Non-pigmented ciliary epithelial cell (primary cell): ENCODE measurements at regions not wholly inside any gene's neighbourhood (a gene's known extent, or its start where the extent isn't known, plus 50 kb on each side); places are given as distances from the start of the nearest gene placed in this dataset.
"Not testable (repeated sequence)": the region's sequence is repeated elsewhere in the genome, so short reads cannot be mapped to it uniquely, and the experiment has no call there.

Experiments
- DNase-seq: peaks from one replicate; pipeline ENCODE4 v3.0.0-alpha.2; 2010; ENCODE audit warnings: low read depth

DNA sequence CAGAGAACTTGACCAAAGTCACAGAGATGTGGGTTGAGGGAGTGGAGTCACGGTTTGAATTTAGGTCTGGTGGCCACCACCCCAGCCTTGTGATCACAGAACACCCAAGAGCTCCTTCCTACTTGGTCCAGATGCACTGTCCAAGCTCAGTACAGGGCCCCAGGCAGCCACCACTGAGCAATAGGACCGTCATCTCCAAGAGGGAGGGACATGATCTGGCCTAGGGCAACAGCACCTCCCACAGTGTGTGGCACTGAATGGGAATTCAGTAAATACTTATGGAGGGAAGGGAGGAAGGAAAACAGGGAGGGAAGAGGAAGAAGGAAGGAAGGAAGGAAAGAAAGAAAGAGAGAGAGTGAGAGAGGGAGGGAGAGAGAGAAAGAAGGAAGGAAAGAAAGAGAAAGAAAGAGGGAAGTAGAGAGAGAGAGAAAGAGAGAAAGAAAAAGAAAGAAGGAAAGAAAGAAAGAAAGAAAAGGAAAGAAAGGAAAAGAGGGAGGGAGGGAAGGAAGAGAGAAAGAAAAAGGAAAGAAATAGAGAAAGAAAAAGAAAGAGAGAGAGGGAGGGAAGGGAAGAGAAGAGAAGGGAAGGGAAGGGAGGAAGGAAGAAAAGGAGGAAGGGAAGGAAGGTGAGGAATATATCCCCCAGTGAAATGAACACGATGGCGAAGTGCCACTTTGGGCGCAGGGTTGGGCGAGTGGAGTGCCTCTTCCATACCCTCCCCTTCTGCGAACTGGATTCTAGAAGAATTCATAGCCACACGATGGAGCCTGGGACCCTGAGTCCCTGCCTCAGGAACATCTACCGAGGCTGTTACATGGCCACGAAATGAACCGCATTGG, 243.7 kb downstream of the TFAP2C start:
- no peak for DNase-seq

DNA sequence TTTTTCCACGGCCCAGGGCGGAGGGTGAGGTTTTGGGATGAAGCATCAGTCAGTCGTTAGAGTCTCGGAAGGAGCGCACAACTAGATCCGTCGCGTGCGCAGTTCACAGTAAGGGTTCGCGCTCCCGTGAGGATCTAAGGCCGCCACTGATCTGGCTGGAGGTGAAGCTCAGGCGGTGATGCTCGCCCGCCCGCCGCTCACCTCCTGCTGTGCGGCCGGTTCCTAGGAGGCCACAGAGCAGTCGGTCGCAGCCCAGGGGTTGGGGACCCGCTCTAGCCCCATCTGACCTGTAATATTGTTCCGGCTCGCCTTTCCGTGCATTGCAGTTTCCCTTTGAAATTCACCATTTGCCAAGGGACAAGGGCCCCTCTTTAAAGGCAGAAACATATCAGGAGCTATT, 244.7 kb downstream of the TFAP2C start:
- DNase-seq, result no peak

DNA sequence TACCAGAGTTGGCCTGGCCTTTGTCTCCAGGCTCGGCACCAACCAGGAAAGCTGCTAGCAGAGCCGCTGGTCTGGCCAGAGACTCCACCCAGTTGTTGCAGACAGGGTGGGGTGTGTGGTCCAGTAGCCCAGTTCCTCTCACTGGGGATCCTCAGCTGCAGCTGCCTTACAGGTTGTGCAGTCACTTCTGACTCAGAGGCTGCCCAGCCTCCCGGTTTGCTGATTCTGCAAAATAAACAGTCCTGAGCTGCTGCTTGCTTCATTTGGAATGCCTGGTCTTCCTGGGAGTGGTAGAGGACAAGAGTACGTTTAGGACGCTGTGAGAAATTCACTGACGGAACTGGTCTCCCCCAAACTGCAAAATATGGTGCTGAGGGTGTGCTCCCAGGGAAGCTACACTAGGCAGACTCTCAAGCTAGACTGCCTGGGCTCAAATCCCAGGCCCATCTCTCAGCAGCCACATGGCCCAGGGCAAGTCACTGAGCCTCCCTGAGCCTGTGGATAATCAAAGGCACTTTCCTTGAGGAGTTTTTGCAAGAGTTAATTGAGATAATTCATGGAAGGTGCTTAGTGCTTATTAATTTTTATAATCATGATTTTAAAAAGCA, 246.1 kb downstream of the TFAP2C start:
- DNase-seq, result peak; percentile 64

GRCh38 chr20:56875803-56876202, 246.7 kb downstream of the TFAP2C start:
- DNase-seq, result no peak

DNA sequence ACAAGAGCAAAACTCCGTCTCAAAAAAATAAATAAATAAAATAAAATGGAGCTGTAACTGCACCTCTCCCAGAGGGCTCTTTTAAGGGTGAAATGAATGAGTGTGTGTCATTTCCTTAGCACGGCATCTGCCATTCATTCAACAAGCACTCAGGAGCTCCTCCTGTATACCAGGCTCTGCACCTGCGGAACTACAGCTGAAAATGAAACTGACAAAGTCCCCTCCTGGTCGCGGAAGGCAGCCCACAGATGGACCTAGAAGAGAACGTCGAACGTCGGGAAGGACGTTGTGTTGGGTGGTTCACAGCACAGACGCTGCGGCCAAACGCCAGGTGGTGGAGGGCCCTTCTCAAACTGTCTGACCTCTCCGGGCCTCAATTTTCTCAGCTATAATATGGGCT, 256.4 kb downstream of the TFAP2C start:
- no peak for DNase-seq

DNA sequence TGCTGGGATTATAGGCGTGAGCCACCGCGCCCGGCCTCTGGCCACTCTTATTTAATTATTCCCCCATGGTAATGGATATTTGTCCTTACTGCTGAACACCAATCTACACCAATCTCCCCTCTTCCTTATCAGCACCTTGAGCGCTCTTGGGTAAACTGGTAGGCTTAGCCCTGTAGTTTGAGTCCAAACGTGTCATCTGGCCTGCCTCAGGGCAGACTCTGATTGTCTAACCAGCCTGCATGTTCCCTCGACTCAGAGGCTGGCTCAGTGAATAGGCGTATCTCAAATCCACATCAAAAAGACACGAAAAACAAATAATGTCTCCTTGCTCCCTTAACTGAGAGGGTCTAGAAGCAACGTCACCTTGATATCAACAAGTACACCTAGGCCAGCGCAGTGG, 260.9 kb downstream of the TFAP2C start:
- no peak for DNase-seq

DNA sequence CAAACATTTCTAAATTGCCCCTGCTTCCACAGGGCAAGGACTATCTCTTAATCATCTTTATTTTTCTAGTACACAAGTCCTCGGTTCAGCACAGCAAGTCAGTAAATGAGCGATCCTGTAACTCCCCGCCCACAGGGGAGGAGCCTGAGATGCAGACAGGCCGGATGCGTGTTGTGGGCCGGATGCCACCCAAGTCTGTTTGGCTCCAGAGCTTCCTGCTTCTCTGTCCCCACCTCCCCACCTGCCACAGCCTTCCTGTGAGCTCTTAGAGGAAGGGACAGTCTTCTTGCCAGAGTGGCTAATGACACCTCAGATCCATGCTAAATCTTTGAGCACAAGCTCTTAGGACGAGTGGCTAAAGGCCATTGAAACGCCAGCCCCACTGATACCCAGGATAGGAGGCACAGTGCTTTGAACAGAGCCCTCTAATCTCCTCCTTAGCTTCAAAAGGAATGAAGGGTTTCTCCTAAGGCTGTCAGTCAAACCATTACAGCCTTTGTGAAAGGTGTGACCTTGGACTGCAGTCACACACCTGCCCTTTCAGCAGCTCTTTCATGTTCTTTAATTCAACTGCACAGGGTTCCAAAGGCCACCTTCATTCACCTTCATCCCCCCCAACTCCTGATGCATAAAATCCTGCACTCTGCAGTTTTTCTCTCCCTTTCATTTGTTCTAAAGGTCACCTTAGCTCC, 264.3 kb downstream of the TFAP2C start:
- no peak for DNase-seq

GRCh38 chr20:56896447-56896846, 267.3 kb downstream of the TFAP2C start:
- DNase-seq, result no peak

DNA sequence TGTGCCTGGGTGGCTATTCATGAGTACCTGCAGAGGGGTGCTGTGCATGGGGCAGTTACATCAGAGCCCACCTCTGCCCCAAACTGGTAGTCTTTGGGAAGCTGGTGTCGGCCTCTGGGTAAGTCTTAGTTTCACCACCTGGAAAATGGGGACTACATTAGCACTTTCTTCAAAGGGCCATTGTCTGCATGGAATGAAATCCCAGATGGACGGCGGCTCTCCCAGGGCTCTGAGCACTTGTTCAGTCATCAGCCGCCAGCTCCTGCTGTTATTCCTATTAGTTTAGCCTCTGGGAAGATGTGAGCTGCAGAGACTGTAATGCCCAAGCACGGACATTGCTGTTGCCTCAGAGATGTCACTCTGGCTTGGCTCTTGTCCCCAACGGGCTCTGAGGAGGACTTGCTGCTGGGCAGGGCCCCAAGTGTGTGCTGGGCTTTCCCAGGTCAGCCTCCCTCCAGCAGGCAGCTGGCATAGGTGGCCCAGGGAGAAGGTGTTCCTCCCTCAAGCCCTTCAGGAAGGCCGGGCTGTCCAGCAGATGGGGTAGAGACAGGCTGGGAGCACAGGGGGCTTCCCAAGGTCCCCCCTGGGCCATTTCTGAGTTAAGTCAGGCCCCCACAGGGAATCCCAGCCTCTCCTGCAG, 268.3 kb downstream of the TFAP2C start:
- no peak for DNase-seq

- no peak for DNase-seq
These were observed 268.8 kb downstream of the TFAP2C start for GRCh38 chr20:56897958-56898349.

- DNase-seq, result no peak
These were observed 270.4 kb downstream of the TFAP2C start for GRCh38 chr20:56899506-56899905.

- DNase-seq, result no peak
These were observed 271.1 kb downstream of the TFAP2C start for GRCh38 chr20:56900252-56900651.

GRCh38 chr20:56903421-56903820, 274.3 kb downstream of the TFAP2C start:
- no peak for DNase-seq

- DNase-seq, result no peak
These were observed 274.8 kb downstream of the TFAP2C start for GRCh38 chr20:56903858-56904257.

DNA sequence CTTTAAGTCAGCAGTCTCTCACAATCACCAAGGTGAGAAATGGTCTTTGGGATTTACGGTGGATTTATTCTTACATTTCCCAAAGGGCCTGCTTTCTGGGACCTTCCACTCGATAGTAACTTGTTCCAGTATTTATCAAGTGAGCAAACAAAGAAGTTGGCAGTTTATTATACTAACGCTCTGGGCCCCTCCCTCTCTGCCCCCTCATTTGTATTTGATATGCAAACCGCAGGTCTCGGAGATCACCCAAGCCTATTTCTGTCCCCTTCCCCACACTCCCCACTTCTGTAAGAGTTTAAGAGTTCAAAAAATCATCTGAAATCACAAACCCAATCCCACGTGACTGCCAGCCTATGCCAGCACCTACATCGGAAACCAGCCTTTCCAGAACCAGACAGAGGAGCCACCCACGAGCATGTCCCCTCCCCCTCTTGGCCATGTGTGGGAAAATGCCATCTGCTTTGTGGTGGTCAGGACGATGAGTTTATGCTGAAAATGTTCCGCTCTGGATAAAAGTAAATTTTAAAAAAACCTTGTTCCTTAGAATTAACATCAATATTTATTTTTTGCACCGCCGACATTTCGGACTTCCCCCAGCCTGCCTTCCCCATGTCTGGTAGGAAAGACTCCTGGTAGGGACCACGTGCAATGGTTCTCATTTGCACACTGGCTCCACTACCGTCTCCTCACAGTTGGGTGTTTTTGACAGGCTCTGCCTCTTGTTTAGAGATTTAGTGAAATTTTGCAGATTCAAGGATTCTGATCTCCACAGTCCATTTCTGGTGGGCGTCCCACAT, 281.0 kb downstream of the TFAP2C start:
- DNase-seq, result no peak

- DNase-seq, result no peak
These were observed 282.8 kb downstream of the TFAP2C start for GRCh38 chr20:56911946-56912345.

DNA sequence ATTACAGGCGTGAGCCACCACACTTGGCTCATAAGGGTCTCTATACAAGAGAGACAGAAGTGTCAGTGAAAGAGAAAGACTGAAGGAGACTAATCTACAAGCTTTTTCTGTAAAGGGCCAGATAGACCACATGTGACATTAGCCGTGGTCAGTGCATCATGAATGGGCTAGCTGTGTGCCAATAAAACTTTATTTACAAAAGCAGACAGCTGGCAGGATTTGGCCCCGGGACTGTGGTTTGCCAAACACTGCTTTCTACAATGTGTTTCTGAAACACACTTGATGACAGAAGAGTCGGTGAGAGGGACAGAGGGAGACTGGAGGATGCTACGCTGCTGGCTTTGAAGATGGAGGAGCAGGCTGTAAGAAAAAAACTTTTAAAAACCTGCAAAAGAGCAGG, 285.4 kb downstream of the TFAP2C start:
- DNase-seq, result no peak

- DNase-seq, result no peak
These were observed 287.2 kb downstream of the TFAP2C start for GRCh38 chr20:56916345-56916622.

DNA sequence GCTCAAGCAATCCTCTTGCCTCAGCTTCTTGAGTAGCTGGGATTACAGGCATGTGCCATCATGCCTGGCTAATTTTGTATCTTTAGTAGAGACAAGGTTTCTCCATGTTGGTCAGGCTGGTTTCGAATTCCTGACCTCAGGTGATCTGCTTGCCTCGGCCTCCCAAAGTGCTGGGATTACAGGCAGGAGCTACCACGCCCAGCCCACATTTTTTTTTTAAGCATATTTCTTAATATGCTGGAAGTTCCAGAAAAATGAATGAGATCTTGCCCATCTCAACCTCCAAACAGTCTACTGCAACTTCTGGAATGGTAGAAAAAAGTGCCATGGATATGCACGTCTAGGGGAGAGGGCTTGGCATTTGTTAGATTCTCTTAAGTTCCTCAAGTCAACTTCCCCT, 290.9 kb downstream of the TFAP2C start:
- DNase-seq, result not testable (repeated sequence)

DNA sequence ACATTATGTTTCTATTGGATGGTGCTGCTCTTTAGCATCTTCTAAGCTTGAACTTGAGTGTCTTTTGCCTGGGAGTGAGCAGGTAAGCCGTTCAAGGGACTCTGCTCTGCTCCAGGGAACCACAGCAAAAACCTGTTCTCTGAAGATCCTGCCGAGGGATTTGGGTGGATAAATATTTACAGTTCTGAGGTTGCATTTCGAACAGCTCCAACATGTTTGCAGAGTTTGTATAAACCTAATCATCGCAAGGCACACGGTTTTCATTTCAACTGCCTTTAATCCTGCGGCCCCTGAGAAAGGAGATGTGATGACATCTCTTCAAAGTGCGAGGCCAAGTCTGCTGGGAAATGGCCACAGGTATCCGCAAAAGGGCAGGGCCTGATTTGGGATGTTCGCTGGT, 293.4 kb downstream of the TFAP2C start:
- no peak for DNase-seq

- DNase-seq, result no peak
These were observed 295.4 kb downstream of the TFAP2C start for GRCh38 chr20:56924292-56925081.
